ENCODE measurements at regions not wholly inside any gene's neighbourhood (a gene's known extent, or its start where the extent isn't known, plus 50 kb on each side); places are given as distances from the start of the nearest gene placed in this dataset.
"Not testable (repeated sequence)": the region's sequence is repeated elsewhere in the genome, so short reads cannot be mapped to it uniquely, and the experiment has no call there.

DNA sequence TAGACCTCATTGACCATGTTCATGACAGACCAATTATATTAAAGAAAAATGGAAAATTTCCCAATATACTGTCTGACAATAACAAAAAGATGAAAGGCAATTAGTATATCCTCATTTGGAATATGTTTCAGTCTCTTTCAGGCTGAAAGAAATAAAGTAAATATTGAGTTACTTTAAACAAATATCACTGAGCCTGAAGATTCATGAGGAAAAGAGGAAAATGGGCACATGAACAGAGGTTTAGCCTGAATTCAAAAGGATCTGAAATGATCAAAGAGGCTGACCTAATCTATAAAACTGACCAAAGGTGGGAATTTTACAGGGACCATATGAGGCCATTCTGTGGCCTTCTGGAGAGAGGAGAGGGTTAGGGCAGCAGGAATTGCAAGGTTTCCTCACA lies 771.5 kb upstream of the CDH18 start:
- TF ChIP-seq CTCF (IDR thresholded peaks at IDR 0.05; ENCODE audit: insufficient read depth, low read length); POLR2AphosphoS5 (IDR thresholded peaks at IDR 0.05; ENCODE audit: low read depth); REST (IDR thresholded peaks at IDR 0.05; ENCODE audit: insufficient replicate concordance, low read depth): not testable (repeated sequence)
